ENCODE measurements at regions not wholly inside any gene's neighbourhood (a gene's known extent, or its start where the extent isn't known, plus 50 kb on each side); places are given as distances from the start of the nearest gene placed in this dataset.
A peak's percentile ranks its signal among the peaks of the same experiment; 100 is the strongest.

- no peak for DNase-seq
Observed at GRCh38 chr2:217260441-217261115, 400.7 kb upstream of the TNP1 start.

GRCh38 chr2:217258170-217258569, 398.3 kb upstream of the TNP1 start:
- DNase-seq = no peak

GRCh38 chr2:217256251-217256650, 396.4 kb upstream of the TNP1 start:
- DNase-seq = peak; percentile 66

- DNase-seq = no peak
Observed at GRCh38 chr2:217254111-217254510, 394.2 kb upstream of the TNP1 start.

GRCh38 chr2:217252181-217252580, 392.3 kb upstream of the TNP1 start:
- DNase-seq = no peak

- DNase-seq = no peak
Observed at GRCh38 chr2:217250013-217250524, 390.2 kb upstream of the TNP1 start.

GRCh38 chr2:217249121-217250012, 389.5 kb upstream of the TNP1 start:
- peak; percentile 39 for DNase-seq

GRCh38 chr2:217248312-217248935, 388.6 kb upstream of the TNP1 start:
- DNase-seq = peak; percentile 70

- DNase-seq = no peak
Observed at GRCh38 chr2:217247476-217247875, 387.6 kb upstream of the TNP1 start.

- no peak for DNase-seq
Observed at GRCh38 chr2:217246108-217246507, 386.2 kb upstream of the TNP1 start.

GRCh38 chr2:217244815-217245214, 385.0 kb upstream of the TNP1 start:
- DNase-seq = no peak

GRCh38 chr2:217242947-217243346, 383.1 kb upstream of the TNP1 start:
- no peak for DNase-seq

GRCh38 chr2:217231724-217232123, 371.9 kb upstream of the TNP1 start:
- no peak for DNase-seq

- no peak for DNase-seq
Observed at GRCh38 chr2:217231212-217231611, 371.3 kb upstream of the TNP1 start.

GRCh38 chr2:217228732-217229131, 368.9 kb upstream of the TNP1 start:
- no peak for DNase-seq

- no peak for DNase-seq
Observed at GRCh38 chr2:217227794-217228193, 367.9 kb upstream of the TNP1 start.

- DNase-seq = no peak
Observed at GRCh38 chr2:217225596-217225995, 365.7 kb upstream of the TNP1 start.

- no peak for DNase-seq
Observed at GRCh38 chr2:217223222-217223930, 363.5 kb upstream of the TNP1 start.

GRCh38 chr2:217222309-217222910, 362.5 kb upstream of the TNP1 start:
- DNase-seq = no peak

GRCh38 chr2:217220228-217221013, 360.6 kb upstream of the TNP1 start:
- no peak for DNase-seq

GRCh38 chr2:217219164-217219520, 359.3 kb upstream of the TNP1 start:
- DNase-seq = no peak
